Left colon (tissue), 2 donors: ENCODE measurements at regions not wholly inside any gene's neighbourhood (a gene's known extent, or its start where the extent isn't known, plus 50 kb on each side); places are given as distances from the start of the nearest gene placed in this dataset.

ENCODE experiments used
- ATAC-seq: fragments of 200-7000 bp; cut with Tn5 transposase; one replicate; pipeline ENCODE4 v1.9.1; 2020; ENCODE audit warnings: mild to moderate bottlenecking, moderate library complexity
- DNase-seq, 2 donors: peaks; one replicate each; pipeline ENCODE4 v3.0.0-alpha.2; 2020
- intact Hi-C, 2 donors: fragments of 100-400 bp; cut with DNase I in 1 of 2; cut with micrococcal nuclease in 1 of 2; formaldehyde crosslinking; loops; one replicate each; pipeline versions ENCODE4 v1.11.2 to v1.14.0; 2022; cut with DNase I, micrococcal nuclease
- donor health status: DM: no; HTN: no; CAD: no.
- donor health status: DM: yes; HTN: yes; CAD: no.

DNA sequence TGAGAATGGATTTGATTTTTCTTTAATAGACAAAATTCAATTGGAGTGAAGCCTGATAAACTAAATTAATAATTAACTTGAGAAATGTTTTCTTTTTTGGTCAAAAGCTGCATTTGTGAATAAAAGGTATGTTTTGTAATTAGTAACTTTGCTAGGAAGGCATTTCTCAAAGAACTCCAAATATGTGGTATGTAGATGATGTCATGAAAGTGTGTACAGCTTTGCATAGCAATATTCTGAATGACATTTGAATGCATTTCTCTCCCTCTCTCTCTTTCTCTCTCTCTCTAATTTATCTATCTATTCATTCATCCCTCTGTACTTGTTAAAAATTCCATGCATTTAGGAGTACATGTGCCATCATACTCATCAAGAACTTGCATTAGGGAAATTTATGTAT lies 109.1 kb upstream of the ADAMTS5 start:
- ATAC-seq: no peak
- intact Hi-C loops: no loop called here
- DNase-seq: no peak

- DNase-seq (no peak), ATAC-seq (no peak)
- intact Hi-C loops: no loop called here
Observed at GRCh38 chr21:27070861-27071670, 104.2 kb upstream of the ADAMTS5 start.

DNA sequence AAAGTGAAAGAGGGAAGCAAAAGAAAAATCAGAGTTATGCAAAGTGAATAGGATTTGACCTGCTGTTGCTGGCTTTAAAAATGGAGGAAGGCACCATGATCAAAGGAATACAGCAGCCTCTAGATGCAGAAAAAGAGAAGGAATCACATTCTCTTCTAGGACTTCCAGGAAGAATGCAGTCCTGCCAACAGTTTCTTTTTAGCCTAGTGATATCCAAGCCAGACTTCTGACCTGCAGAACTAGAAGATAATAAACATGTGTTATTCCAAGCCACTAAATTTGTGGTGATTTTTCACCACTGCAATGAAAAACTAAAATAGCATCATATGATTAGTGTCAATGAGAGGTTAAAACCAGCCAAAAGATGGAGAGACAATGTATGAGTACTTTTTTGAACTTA lies 101.9 kb upstream of the ADAMTS5 start:
- intact Hi-C loops: no loop called here
- DNase-seq: no peak
- ATAC-seq: no peak

DNA sequence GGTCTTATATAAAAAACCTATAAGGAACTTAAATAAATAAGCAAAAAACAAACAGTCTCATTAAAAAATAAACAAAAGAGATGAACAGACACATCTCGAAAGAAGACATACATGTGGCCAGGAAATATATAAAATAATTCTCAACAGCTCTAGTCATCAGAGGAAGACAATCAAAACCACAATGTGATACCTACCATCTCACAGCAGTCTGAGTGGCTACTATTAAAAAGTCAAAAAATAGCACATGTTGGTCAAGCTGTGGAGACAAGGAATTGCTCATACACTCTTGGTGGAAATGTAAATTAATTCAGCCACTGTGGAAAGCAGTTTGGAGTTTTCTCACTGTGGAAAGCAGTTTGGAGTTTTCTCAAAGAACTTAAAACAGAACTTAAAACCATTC lies 100.3 kb upstream of the ADAMTS5 start:
- no peak for DNase-seq
- ATAC-seq: no peak
- intact Hi-C loops: no loop called here

DNA sequence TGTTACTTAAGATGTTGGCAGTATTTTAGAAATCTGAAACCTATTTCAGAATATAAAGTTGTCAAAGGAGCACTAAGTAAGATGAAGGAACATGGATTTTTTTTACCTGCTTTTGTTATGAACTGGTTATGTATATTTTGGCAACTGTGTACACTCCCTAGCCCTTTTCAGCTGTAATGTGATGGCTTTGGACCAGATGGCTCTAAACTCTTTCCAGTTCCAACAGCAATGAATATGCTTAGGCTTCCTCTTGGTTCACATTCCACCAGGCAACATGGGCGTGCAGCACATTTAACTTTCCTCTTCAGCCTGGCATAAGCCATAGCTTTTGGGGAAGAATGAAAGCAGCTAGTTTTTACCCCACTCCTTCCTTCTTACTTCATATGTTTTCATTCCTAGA lies 95.6 kb upstream of the ADAMTS5 start:
- DNase-seq (no peak), ATAC-seq (no peak)
- intact Hi-C loops: no loop called here

GRCh38 chr21:27061770-27062169 lies 94.9 kb upstream of the ADAMTS5 start:
- ATAC-seq: no peak
- no peak for DNase-seq
- intact Hi-C loops: no loop called here

GRCh38 chr21:27060190-27060589 lies 93.3 kb upstream of the ADAMTS5 start:
- intact Hi-C loops: no loop called here

DNA sequence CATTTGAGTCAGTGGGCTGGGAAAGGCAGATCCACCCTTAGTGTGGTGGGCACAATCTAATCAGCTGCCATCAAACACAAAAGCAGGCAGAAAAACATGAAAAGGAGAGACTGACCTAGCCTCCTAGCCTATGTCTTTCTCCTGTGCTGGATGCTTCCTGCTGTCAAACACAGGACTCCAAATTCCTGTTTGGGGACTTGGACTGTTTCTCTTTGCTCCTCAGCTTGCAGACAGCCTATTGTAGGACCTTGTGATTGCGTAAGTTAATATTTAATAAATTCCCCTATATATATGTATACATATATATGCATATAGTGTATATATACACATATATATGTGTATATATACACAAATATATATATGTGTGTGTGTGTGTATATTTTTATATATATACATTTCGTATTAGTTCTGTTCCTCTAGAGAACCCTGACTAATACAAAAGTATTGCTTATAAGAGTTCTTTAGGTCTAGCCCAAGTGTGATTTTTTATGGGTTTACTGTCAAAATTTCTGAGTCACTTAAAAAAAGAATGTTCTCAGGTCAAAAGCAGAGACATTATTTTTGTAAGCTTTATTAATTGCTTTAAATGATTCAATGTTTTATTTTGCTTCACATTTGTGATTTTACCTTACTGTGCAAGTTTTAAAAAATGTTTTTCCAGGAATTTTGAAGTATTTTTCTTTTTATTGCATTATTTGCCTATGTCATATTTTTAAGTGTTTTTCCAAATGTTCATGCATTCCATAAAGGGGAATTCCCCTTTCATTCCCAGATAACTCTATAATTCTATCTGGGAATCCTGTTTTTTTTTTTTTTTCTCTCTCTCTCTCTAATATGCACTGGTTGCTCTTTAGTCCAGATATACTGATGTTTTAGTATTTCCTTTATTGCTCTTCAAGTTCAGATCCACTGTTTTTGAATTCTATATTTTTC lies 92.1 kb upstream of the ADAMTS5 start:
- no peak for DNase-seq
- intact Hi-C loops: no loop called here
- ATAC-seq: no peak

More at GRCh38 chr21:27060190-27060589, 93.3 kb upstream of the ADAMTS5 start:
- DNase-seq (no peak), ATAC-seq (no peak)

GRCh38 chr21:27057997-27058396 lies 91.1 kb upstream of the ADAMTS5 start:
- intact Hi-C loops: no loop called here

DNA sequence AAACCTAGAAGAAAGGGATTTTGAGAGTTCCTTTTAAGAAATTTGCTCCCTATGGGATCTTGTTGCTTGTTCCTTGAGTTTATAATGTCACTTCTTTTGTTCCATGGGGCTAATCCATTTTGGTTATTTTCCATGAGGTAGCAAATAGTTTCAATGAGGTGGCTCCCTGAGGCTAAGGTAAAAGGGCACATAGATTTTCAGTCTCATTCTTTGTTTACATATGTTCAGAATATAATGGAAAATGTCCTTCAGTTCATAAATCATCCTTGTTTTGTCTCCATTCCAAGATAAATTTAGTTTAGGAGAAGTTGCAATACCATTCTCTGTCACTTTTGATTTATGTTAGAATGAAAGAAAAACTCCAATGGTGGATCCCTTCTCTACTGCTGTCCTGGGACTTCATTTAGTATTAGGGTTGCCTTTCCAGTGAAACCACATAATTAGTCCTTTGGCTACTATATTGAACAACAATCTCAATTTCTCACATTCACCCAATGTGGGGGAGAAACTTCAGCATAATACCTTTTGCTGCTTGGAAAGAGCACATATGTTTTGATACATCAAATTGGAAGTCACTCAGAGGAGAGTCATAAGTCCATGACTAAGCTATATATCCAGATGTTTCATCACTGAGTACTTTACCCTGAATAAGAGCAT lies 80.9 kb upstream of the ADAMTS5 start:
- DNase-seq (no peak), ATAC-seq (no peak)
- intact Hi-C loops: no loop called here

More at GRCh38 chr21:27057997-27058396, 91.1 kb upstream of the ADAMTS5 start:
- DNase-seq: no peak
- no peak for ATAC-seq

- intact Hi-C loops: no loop called here
- ATAC-seq: no peak
Observed at GRCh38 chr21:27047283-27047657, 80.4 kb upstream of the ADAMTS5 start.

GRCh38 chr21:27045281-27045985 lies 78.5 kb upstream of the ADAMTS5 start:
- no peak for ATAC-seq
- intact Hi-C loops: no loop called here
- no peak for DNase-seq

More at GRCh38 chr21:27047283-27047657, 80.4 kb upstream of the ADAMTS5 start:
- DNase-seq: no peak

DNA sequence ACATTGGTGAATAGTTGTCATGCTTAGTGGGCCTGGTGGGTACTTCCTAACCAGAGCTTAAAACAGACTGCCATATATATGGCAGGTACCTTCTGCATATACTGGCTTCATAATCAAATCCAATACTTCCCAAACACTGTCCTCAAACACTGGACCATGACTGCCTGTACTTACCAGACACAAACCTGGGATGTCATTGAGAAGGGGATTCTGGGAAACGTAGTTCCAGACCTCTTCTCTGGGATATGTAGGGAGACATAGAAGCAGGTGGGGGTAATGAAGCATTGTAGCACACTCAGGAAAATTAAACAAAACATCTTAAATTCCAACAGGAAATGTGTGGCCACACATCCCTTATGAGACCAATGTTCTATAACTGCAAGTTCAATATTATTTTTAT lies 76.5 kb upstream of the ADAMTS5 start:
- ATAC-seq: no peak
- no peak for DNase-seq
- intact Hi-C loops: no loop called here

DNA sequence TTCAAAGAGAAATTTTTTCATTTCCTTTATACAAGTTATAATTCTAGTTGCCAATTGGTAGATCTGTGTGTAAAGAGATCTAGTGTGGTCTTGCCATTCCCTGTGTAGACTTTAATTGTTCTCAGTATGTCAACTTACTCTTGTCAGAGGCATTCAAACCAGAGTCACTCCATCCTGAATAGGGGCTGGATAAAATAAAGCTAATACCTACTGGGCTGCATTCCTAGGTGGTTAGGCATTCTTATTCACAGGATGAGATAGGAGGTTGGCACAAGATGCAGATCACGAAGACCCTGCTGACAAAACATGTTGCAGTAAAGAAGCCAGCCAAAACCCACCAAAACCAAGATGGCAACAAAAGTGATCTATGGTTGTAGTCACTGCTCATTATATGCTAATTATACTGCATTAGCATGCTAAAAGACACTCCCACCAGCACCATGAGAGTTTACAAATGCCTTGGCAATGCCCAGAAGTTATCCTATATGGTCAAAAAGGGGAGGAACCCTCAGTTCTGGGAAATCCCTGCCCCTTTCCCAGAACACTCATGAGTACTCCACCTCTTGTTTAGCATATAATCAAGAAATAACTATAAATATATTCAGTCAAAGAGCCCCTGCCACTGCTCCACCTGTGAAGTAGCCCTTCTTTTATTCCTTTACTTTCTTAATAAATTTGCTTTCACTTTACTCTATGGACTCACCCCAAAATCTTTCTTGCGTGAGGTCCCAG lies 74.0 kb upstream of the ADAMTS5 start:
- DNase-seq: no peak
- intact Hi-C loops: no loop called here
- ATAC-seq: no peak

DNA sequence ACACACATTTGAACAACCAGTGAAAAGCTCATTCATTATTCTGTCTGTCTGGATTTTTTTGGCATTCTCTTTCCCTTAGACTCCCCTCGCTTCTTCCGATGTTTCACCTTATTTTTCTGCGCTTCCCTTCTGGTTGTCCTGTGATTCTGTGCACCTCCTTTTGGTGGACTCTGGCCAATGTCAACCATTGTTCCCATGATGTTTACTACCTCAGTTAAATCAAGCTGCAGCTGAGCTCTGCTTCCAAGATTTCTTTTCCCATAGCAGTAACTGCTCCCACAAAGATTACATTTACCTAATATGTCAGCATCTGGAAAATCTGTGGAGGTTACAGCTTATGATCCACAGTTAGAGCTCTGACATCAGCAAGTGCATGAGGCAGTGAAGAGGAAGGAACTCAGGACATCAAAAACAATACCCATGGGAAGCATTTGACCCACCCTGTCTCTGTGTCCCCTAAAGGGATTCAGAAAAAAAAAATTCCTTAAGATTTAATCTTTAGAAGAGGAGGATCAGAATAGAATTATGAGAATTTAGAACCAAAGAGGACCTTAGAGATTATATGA lies 69.9 kb upstream of the ADAMTS5 start:
- DNase-seq (no peak), ATAC-seq (no peak)
- intact Hi-C loops: no loop called here

GRCh38 chr21:27035791-27036190 lies 68.9 kb upstream of the ADAMTS5 start:
- ATAC-seq: no peak
- DNase-seq: no peak
- intact Hi-C loops: no loop called here

DNA sequence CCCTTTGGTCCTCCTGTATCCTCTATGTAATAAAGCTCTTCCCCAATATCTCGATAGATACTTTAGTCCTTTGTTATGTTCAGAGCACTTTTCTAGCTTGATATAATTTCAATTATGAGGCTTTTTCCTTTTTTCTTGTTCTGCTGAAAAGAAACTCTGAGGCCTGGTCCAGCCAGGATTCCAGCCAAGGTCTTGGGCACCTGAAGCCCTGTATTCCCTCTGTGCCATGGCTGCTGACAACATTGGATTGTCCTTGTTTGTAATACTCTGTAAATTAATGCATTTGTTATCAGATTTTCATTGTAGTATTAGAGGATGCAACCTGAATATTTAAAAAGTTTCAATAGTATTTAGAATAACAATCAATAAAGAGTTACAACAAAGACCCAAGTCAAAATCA lies 67.9 kb upstream of the ADAMTS5 start:
- no peak for ATAC-seq
- intact Hi-C loops: no loop called here
- DNase-seq: no peak

GRCh38 chr21:27033471-27033870 lies 66.6 kb upstream of the ADAMTS5 start:
- intact Hi-C loops: no loop called here
- DNase-seq (no peak), ATAC-seq (no peak)
